HFF-Myc (cell line): ENCODE measurements at regions not wholly inside any gene's neighbourhood (a gene's known extent, or its start where the extent isn't known, plus 50 kb on each side); places are given as distances from the start of the nearest gene placed in this dataset.

Source experiments
- DNase-seq: peaks from one replicate; pipeline ENCODE4 v3.0.0-alpha.2; 2011; ENCODE audit warnings: low read depth; ENCODE audit errors: extremely low read depth
- H3K4me3 ChIP-seq: replicated peaks from 2 replicates; pipeline ENCODE4 v1.5.1; 2011; ENCODE audit warnings: low read depth, mild to moderate bottlenecking, control low read depth, low read length
- CTCF ChIP-seq: IDR thresholded peaks from 2 replicates; pipeline ENCODE4 v1.5.1; 2012; ENCODE audit warnings: mild to moderate bottlenecking, low read depth, low read length, control low read depth; ENCODE audit errors: missing control alignments

- TF ChIP-seq CTCF = no peak
- no peak for DNase-seq
- no peak overlapping the region for H3K4me3 ChIP-seq
Measured at GRCh38 chr20:6509374-6509773, 258.1 kb upstream of the BMP2 start.

GRCh38 chr20:6506906-6507305 is 260.6 kb upstream of the BMP2 start:
- no peak overlapping the region for H3K4me3 ChIP-seq
- TF ChIP-seq CTCF = no peak
- no peak for DNase-seq

- no peak for TF ChIP-seq CTCF
- DNase-seq = no peak
- no peak overlapping the region for H3K4me3 ChIP-seq
Measured at GRCh38 chr20:6504826-6505225, 262.7 kb upstream of the BMP2 start.

- H3K4me3 ChIP-seq = no peak overlapping the region
- TF ChIP-seq CTCF = no peak
- DNase-seq = no peak
Measured at GRCh38 chr20:6504179-6504578, 263.3 kb upstream of the BMP2 start.

GRCh38 chr20:6502999-6503398 is 264.5 kb upstream of the BMP2 start:
- TF ChIP-seq CTCF = no peak

GRCh38 chr20:6502219-6502618 is 265.3 kb upstream of the BMP2 start:
- H3K4me3 ChIP-seq = no peak overlapping the region
- DNase-seq = no peak
- no peak for TF ChIP-seq CTCF

More at GRCh38 chr20:6502999-6503398, 264.5 kb upstream of the BMP2 start:
- DNase-seq = no peak
- no peak overlapping the region for H3K4me3 ChIP-seq

GRCh38 chr20:6501061-6501460 is 266.4 kb upstream of the BMP2 start:
- no peak for TF ChIP-seq CTCF
- no peak overlapping the region for H3K4me3 ChIP-seq
- peak; percentile 31 for DNase-seq
